Large intestine (tissue), 3 donors: ENCODE measurements at regions not wholly inside any gene's neighbourhood (a gene's known extent, or its start where the extent isn't known, plus 50 kb on each side); places are given as distances from the start of the nearest gene placed in this dataset.
"Not testable (repeated sequence)": the region's sequence is repeated elsewhere in the genome, so short reads cannot be mapped to it uniquely, and the experiment has no call there.

Source experiments
- DNase-seq, 2 donors: peaks; one replicate each; pipeline versions ENCODE4 v3.0.0 to v3.0.0-alpha.2; 2013
- H3K27ac ChIP-seq: one replicate; pipeline ENCODE4 v1.5.1; 2013; ENCODE audit warnings: low read length
- H3K27me3 ChIP-seq: 2 replicates; pipeline ENCODE4 v1.6.1; 2013; ENCODE audit warnings: low read length; ENCODE audit not compliant: control insufficient read depth, insufficient read depth
- H3K36me3 ChIP-seq: 2 replicates; pipeline ENCODE4 v1.6.1; 2013; ENCODE audit warnings: low read length; ENCODE audit not compliant: control insufficient read depth, insufficient read depth
- H3K4me1 ChIP-seq: one replicate; pipeline ENCODE4 v1.6.1; 2013; ENCODE audit warnings: low read length; ENCODE audit not compliant: control insufficient read depth, insufficient read depth
- H3K4me3 ChIP-seq: one replicate; pipeline ENCODE4 v1.5.1; 2013; ENCODE audit warnings: low read length
- H3K9me3 ChIP-seq: one replicate; pipeline ENCODE4 v1.6.1; 2013; ENCODE audit warnings: mild to moderate bottlenecking, low read depth, low read length, moderate library complexity; ENCODE audit not compliant: control insufficient read depth
- WGBS: methylation state at CpG from one replicate; pipeline ENCODE4 v1.1.5; 2013; ENCODE audit warnings: low lambda C conversion rate; ENCODE audit not compliant: insufficient coverage; 5-methylcytosine and 5-hydroxymethylcytosine counted together

- WGBS: 100% methylated on average over 1 of the region's 2 CpGs
- H3K36me3 ChIP-seq: no peaks in the 10 kb centered on the region
- H3K9me3 ChIP-seq: no peaks in the 10 kb centered on the region
- no peak for DNase-seq
- no peak overlapping the region for H3K27ac ChIP-seq
- H3K4me3 ChIP-seq: no peak overlapping the region
- no peaks in the 10 kb centered on the region for H3K27me3 ChIP-seq
- H3K4me1 ChIP-seq: no peaks in the 10 kb centered on the region
Measured at GRCh38 chr2:62396880-62397279, 109.1 kb downstream of the TMEM17 start.

GRCh38 chr2:62393293-62393692 is 112.7 kb downstream of the TMEM17 start:
- Histone ChIP-seq H3K9me3 (no peaks in the 10 kb centered on the region), H3K27ac (no peak overlapping the region), H3K4me1 (no peaks in the 10 kb centered on the region), H3K4me3 (no peak overlapping the region), H3K36me3 (no peaks in the 10 kb centered on the region), H3K27me3 (no peaks in the 10 kb centered on the region)
- WGBS: no CpG with 5 or more reads among the region's 3 CpGs
- DNase-seq: no peak

- 80% methylated on average over 1 of the region's 1 CpG for WGBS
- Histone ChIP-seq H3K9me3 (no peaks in the 10 kb centered on the region), H3K36me3 (no peaks in the 10 kb centered on the region), H3K4me3 (no peak overlapping the region), H3K27me3 (no peaks in the 10 kb centered on the region), H3K27ac (no peak overlapping the region), H3K4me1 (no peaks in the 10 kb centered on the region)
- DNase-seq: no peak
Measured at GRCh38 chr2:62391696-62392095, 114.3 kb downstream of the TMEM17 start.

- WGBS: no CpG with 5 or more reads among the region's 2 CpGs
- not testable (repeated sequence) for H3K27ac ChIP-seq, H3K4me1 ChIP-seq, H3K4me3 ChIP-seq, H3K27me3 ChIP-seq, DNase-seq, H3K36me3 ChIP-seq, H3K9me3 ChIP-seq
Measured at GRCh38 chr2:62386378-62386777, 119.6 kb downstream of the TMEM17 start.

- H3K36me3 ChIP-seq: no peaks in the 10 kb centered on the region
Measured at GRCh38 chr2:62383846-62384245, 122.1 kb downstream of the TMEM17 start.

GRCh38 chr2:62382757-62383156 is 123.2 kb downstream of the TMEM17 start:
- no peak overlapping the region for H3K4me3 ChIP-seq
- no peak overlapping the region for H3K27ac ChIP-seq
- H3K4me1 ChIP-seq: peaks cover 3% of the 10 kb centered on the region
- no peaks in the 10 kb centered on the region for H3K27me3 ChIP-seq
- WGBS: 100% methylated on average over 1 of the region's 2 CpGs
- H3K9me3 ChIP-seq: no peaks in the 10 kb centered on the region
- peak in 1 of 2 donors; percentile 53 for DNase-seq
- no peaks in the 10 kb centered on the region for H3K36me3 ChIP-seq

More at GRCh38 chr2:62383846-62384245, 122.1 kb downstream of the TMEM17 start:
- no CpG with 5 or more reads among the region's 5 CpGs for WGBS
- Histone ChIP-seq H3K4me3 (no peak overlapping the region), H3K9me3 (no peaks in the 10 kb centered on the region), H3K4me1 (peaks cover 3% of the 10 kb centered on the region), H3K27ac (no peak overlapping the region), H3K27me3 (no peaks in the 10 kb centered on the region)
- DNase-seq: no peak

GRCh38 chr2:62382122-62382521 is 123.9 kb downstream of the TMEM17 start:
- Histone ChIP-seq H3K4me3 (no peak overlapping the region), H3K27me3 (no peaks in the 10 kb centered on the region), H3K27ac (no peak overlapping the region), H3K4me1 (peaks cover 3% of the 10 kb centered on the region), H3K9me3 (no peaks in the 10 kb centered on the region), H3K36me3 (no peaks in the 10 kb centered on the region)
- WGBS: no CpG with 5 or more reads among the region's 2 CpGs
- DNase-seq: no peak

GRCh38 chr2:62381656-62382055 is 124.3 kb downstream of the TMEM17 start:
- Histone ChIP-seq H3K9me3 (no peaks in the 10 kb centered on the region), H3K4me3 (no peak overlapping the region), H3K27me3 (no peaks in the 10 kb centered on the region), H3K27ac (no peak overlapping the region), H3K36me3 (no peaks in the 10 kb centered on the region), H3K4me1 (peaks cover 3% of the 10 kb centered on the region)
- no peak for DNase-seq
- WGBS: no CpG with 5 or more reads among the region's 1 CpG

- Histone ChIP-seq H3K27me3 (no peaks in the 10 kb centered on the region), H3K4me3 (no peak overlapping the region), H3K36me3 (no peaks in the 10 kb centered on the region), H3K9me3 (no peaks in the 10 kb centered on the region), H3K4me1 (peaks cover 7% of the 10 kb centered on the region), H3K27ac (no peak overlapping the region)
- WGBS: 40% methylated on average over 1 of the region's 2 CpGs
- DNase-seq: no peak
Measured at GRCh38 chr2:62379566-62379965, 126.4 kb downstream of the TMEM17 start.

GRCh38 chr2:62375113-62375420 is 130.9 kb downstream of the TMEM17 start:
- Histone ChIP-seq H3K9me3 (no peaks in the 10 kb centered on the region), H3K4me3 (no peak overlapping the region), H3K27ac (peak overlapping the region; percentile 45), H3K36me3 (no peaks in the 10 kb centered on the region), H3K27me3 (no peaks in the 10 kb centered on the region), H3K4me1 (peaks cover 4% of the 10 kb centered on the region)
- DNase-seq: no peak
- whole genome bisulfite sequencing: no CpG with 5 or more reads among the region's 1 CpG

GRCh38 chr2:62374301-62375112 is 131.5 kb downstream of the TMEM17 start:
- H3K9me3 ChIP-seq: no peaks in the 10 kb centered on the region
- peaks cover 5% of the 10 kb centered on the region for H3K4me1 ChIP-seq
- H3K27ac ChIP-seq: peak overlapping the region; percentile 45
- no peaks in the 10 kb centered on the region for H3K27me3 ChIP-seq
- no peaks in the 10 kb centered on the region for H3K36me3 ChIP-seq
- peak; percentile 42 to 54 for DNase-seq
- no peak overlapping the region for H3K4me3 ChIP-seq
